GM18868 (cell line): ENCODE measurements at regions not wholly inside any gene's neighbourhood (a gene's known extent, or its start where the extent isn't known, plus 50 kb on each side); places are given as distances from the start of the nearest gene placed in this dataset.
"Not testable (repeated sequence)": the region's sequence is repeated elsewhere in the genome, so short reads cannot be mapped to it uniquely, and the experiment has no call there.

Experiments
- ATAC-seq: cut with Tn5 transposase; IDR thresholded peaks from one replicate; pipeline ENCODE4 v1.9.1; 2021; ENCODE audit warnings: mild to moderate bottlenecking, moderate library complexity; ENCODE audit not compliant: unreplicated experiment

- no peak for ATAC-seq
These were observed 455.8 kb downstream of the TFEC start for GRCh38 chr7:115574681-115575291.

GRCh38 chr7:115572111-115572510 is 458.5 kb downstream of the TFEC start:
- ATAC-seq: no peak

- ATAC-seq: no peak
These were observed 469.0 kb downstream of the TFEC start for GRCh38 chr7:115561335-115562110.

DNA sequence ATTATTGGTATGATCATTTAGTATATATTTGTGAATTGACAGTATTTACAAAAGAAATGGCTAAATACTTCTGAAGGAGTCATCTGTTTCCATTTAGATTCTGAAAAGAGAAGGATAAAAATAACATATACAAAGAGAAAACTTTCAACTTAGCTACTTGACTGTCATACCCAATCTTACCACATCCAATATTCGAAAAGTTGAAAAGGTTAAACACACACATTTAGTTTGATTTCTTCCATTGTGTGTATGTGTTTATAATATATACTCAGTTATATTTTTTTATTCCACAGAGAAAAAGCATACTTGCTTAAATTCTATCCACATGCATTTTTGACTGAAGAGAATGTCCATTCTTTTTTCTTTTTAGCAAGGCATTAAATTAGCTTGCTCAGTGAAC is 470.7 kb downstream of the TFEC start:
- no peak for ATAC-seq

DNA sequence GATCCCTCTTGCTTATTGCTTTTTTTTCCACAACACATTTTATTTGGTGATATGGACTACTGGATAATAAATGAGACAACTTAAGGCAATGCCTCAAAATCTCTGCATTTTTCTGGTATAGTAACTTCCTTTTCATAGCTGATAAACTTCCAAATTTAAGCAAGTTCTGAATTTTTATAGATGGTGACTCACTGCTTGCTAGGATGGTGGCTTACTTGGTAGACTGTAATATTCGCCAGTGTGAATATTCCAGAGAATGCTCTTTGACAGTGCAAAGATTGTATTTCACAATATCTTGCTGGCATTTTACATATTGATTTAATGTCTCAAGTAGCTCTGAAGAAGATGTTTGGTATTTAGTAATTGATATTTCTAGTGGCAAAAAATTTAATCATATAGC is 472.4 kb downstream of the TFEC start:
- no peak for ATAC-seq

DNA sequence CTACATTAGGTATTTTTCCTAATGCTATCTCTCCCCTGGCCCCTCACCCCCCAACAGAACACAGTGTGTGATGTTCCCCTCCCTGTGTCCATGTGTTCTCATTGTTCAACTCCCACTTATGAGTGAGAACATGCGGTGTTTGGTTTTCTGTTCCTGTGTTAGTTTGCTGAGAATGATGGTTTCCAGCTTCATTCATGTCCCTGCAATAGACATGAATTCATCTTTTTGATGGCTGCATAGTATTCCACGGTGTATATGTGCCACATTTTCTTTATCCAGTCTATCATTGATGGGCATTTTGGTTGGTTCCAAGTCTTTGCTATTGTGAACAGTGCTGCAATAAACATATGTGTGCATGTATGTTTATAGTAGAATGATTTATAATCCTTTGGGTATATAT is 473.3 kb downstream of the TFEC start:
- ATAC-seq: not testable (repeated sequence)

- ATAC-seq: no peak
These were observed 477.8 kb downstream of the TFEC start for GRCh38 chr7:115552766-115553165.

- ATAC-seq: no peak
These were observed 480.7 kb downstream of the TFEC start for GRCh38 chr7:115549910-115550309.

DNA sequence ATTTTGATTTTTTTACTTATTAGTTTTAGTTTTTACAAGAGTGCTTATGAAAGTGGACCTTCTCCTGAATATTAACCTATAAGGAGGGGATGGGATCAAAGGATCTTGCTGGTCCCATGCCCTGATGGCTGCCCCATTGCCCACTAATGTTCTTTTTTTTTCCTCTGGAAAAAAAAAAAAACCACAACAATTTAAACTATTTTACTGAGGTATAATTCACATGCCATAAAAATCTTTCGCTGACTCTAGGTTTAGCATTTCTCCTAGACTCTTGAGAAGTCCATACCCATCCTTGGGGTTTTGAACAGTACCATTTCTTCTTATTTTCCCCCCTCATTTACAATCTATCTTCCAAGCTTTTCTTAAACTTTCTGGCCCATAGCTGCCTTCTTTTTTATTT is 481.8 kb downstream of the TFEC start:
- ATAC-seq: no peak

DNA sequence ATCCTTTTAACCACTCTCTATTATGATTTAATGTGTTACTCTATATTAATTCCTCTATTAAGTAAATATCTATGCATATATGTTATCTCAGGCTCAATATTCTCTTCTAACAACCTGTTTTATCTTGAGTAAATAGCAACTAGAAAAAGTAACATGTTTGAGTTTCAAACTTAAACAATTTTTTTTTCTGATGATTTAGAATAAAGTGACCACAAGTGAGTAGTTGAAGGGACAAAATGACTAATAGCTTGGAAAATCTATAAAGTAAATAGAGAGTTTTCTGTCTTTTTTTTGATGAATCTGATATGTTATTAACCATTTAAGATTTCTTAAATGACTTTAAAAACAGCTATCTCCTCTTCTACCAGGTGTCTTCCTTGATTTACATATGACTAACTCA is 483.8 kb downstream of the TFEC start:
- ATAC-seq: no peak

DNA sequence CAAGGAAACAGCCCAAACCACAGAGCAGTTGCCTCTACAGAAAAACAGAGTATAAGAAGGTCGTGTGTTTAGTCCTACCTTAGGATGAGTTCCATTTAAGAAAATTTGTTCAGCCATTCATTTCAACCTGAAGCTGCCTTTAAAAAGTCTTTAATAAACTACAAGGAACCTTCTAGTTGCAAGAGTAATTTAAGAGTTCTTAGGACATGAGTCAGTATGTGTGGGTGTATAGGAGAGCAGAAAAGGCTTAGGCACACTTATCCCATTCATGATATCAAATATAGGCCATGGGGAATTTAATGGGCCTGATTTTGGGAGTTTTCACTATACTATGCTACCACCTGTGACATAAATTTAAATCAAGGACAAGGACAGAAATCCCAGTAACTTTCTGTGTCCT is 496.8 kb downstream of the TFEC start:
- ATAC-seq: no peak

DNA sequence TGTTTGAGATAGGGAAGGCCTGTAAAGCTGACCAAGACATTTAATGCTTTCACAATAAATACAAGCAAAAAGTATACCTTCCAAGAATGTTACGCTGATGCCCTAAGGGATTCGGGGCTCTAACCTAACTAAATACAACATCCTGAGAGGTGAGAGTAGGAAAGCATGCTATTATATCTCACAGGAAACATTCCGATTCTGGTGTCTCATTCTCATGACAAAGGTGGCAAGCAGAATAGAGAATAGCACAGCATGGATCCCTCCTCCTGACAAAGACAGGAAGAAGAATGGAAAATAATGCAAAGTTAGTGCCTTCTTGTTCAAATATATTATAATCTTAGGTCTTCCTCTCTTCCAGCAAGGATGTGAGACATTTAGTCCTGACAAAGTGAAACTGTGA is 504.3 kb downstream of the TFEC start:
- ATAC-seq: no peak

- no peak for ATAC-seq
These were observed 508.4 kb downstream of the TFEC start for GRCh38 chr7:115522174-115522573.

DNA sequence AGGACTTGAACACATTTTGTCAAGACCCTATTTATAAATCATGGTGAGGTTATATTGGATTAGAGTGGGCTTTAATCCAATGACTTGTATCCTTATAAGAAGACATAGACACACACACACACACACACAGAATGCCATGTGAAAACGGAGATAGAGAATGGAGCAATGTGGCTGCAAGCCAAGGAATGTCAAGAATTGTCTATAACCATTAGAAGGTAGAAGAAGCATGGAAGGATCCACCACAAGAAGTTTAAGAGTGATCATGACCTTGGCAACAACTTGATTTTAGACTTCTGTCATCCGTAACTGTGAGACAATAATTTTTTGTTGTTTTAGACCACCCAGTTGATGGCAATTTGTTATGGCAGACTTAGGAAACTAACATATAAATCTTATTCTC is 514.2 kb downstream of the TFEC start:
- ATAC-seq: no peak

DNA sequence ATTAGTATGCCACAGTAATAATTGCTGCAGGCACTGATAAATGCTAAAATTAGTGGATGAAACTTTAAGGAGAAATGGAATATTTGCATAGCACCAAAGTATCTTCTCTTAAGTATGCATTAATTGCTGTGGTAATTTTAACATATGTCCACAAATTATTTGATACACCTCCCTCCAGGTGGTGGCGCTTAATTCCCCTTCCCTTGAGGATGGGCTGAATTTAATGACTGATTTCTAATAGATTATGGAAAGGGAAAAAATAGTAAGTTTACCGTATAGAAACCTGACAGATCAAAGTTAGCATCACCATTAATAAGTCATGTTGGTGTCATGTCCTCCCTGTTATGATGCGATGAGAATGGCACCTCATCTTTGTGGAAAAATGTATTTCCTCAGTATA is 519.2 kb downstream of the TFEC start:
- ATAC-seq: no peak

DNA sequence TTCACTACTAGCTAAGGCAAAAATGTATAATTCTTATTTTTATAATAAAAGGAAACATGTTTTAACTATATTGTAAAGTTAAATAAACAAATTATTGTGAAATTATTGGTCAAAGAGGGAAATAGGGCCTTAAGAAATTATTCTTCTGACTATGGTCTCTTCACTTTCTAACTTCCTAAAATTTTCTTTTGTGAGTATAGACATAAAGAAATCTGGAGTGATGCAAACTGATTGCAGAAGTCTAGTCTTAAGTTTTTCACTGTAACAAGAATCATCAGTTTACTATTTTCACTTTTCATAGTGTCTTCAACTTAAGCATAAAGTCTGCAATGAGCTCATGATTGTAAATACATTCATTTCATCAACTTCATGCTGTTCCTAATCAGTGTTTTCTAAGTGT is 525.4 kb downstream of the TFEC start:
- no peak for ATAC-seq

GRCh38 chr7:115499956-115500355 is 530.6 kb downstream of the TFEC start:
- no peak for ATAC-seq

GRCh38 chr7:115496006-115496405 is 534.6 kb downstream of the TFEC start:
- no peak for ATAC-seq

DNA sequence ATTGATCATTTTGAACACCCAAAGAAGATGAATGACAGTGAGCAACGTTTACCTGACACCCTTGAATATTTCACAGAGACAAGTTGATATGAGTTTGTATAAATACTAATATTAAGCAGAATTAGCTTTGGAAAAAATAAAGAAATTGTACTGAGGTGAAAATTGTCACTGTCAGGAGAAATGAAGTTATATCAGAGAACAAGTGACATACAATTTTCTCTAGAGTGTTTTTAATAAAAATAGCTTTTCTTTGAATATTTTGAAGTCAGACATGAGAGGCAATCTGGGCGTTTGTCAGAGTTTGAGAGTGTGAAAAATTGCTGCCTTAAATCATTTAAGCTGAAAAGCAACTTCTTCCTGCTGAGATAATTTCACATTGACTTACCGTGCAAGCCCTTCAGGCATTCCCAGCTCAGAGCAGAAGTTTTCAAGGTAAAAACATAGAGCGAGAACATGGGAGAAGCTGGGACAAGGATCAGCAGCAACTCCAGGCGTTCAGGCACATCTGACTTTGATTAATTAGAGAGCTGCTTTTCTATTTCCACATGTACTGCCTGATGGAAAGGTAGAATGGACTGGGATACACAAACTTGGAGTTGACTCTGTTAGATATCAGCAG is 535.9 kb downstream of the TFEC start:
- ATAC-seq: no peak

GRCh38 chr7:115493381-115493780 is 537.2 kb downstream of the TFEC start:
- no peak for ATAC-seq

- no peak for ATAC-seq
These were observed 538.7 kb downstream of the TFEC start for GRCh38 chr7:115491744-115492380.

- no peak for ATAC-seq
These were observed 551.1 kb downstream of the TFEC start for GRCh38 chr7:115479448-115479847.
